ENCODE measurements at regions not wholly inside any gene's neighbourhood (a gene's known extent, or its start where the extent isn't known, plus 50 kb on each side); places are given as distances from the start of the nearest gene placed in this dataset.

- TF ChIP-seq CTCF (IDR thresholded peaks at IDR 0.05) = no peak
- TF ChIP-seq POLR2A (IDR thresholded peaks at IDR 0.05) = no peak
Measured at GRCh38 chr18:22734105-22734661, 198.9 kb upstream of the RBBP8 start.

All from Peyer's patch (tissue), 4 donors.